Neural progenitor cell (in vitro differentiated cells): ENCODE measurements at regions not wholly inside any gene's neighbourhood (a gene's known extent, or its start where the extent isn't known, plus 50 kb on each side); places are given as distances from the start of the nearest gene placed in this dataset.
A peak's percentile ranks its signal among the peaks of the same experiment; 100 is the strongest.

Source experiments
- DNase-seq: peaks from one replicate; pipeline ENCODE4 v3.0.0-alpha.2; 2016; ENCODE audit warnings: low spot score
- H2AFZ ChIP-seq: fragments of 200-600 bp; sonication (generic); replicated peaks from 2 replicates; pipeline ENCODE4 v1.6.1; 2016; ENCODE audit warnings: antibody characterized with exemption
- H3F3A ChIP-seq: fragments of 200-600 bp; sonication (generic); 2 replicates; pipeline ENCODE4 v1.6.1; 2016; ENCODE audit warnings: antibody characterized with exemption, low read depth
- H3K27ac ChIP-seq: fragments of 200-600 bp; sonication (generic); 2 replicates; pipeline ENCODE4 v1.5.1; 2016; ENCODE audit warnings: mild to moderate bottlenecking
- H3K27me3 ChIP-seq: fragments of 200-600 bp; sonication (generic); 2 replicates; pipeline ENCODE4 v1.6.1; 2016; ENCODE audit warnings: mild to moderate bottlenecking, moderate library complexity
- H3K36me3 ChIP-seq: fragments of 200-600 bp; sonication (generic); 2 replicates; pipeline ENCODE4 v1.5.1; 2016
- H3K4me1 ChIP-seq: fragments of 200-600 bp; sonication (generic); 2 replicates; pipeline ENCODE4 v1.6.1; 2016; ENCODE audit warnings: mixed run types
- H3K4me2 ChIP-seq: fragments of 200-600 bp; sonication (generic); 2 replicates; pipeline ENCODE4 v1.6.1; 2016
- H3K4me3 ChIP-seq: fragments of 200-600 bp; sonication (generic); 2 replicates; pipeline ENCODE4 v1.5.1; 2016
- H3K79me2 ChIP-seq: fragments of 200-600 bp; sonication (generic); 2 replicates; pipeline ENCODE4 v1.6.1; 2016; ENCODE audit warnings: low read depth
- H3K9ac ChIP-seq: fragments of 200-600 bp; sonication (generic); 2 replicates; pipeline ENCODE4 v1.6.1; 2016
- H3K9me3 ChIP-seq: fragments of 200-600 bp; sonication (generic); 2 replicates; pipeline ENCODE4 v1.5.1; 2016; ENCODE audit warnings: low read depth
- H4K20me1 ChIP-seq: fragments of 200-600 bp; sonication (generic); 2 replicates; pipeline ENCODE4 v1.6.1; 2016; ENCODE audit warnings: low read depth
- H3K27ac Mint-ChIP-seq: 3 replicates; pipeline ENCODE4 v1.8.0; 2021; ENCODE audit warnings: mixed read lengths
- H3K27me3 Mint-ChIP-seq: 2 replicates; pipeline ENCODE4 v1.8.0; 2022; ENCODE audit warnings: low read depth, mild to moderate bottlenecking, inconsistent platforms, moderate library complexity, mixed read lengths; ENCODE audit not compliant: insufficient read depth
- H3K36me3 Mint-ChIP-seq: 3 replicates; pipeline ENCODE4 v1.8.0; 2021; ENCODE audit warnings: mixed read lengths
- H3K4me1 Mint-ChIP-seq: 3 replicates; pipeline ENCODE4 v1.8.0; 2021; ENCODE audit warnings: mixed read lengths
- H3K4me3 Mint-ChIP-seq: 3 replicates; pipeline ENCODE4 v1.8.0; 2021; ENCODE audit warnings: mild to moderate bottlenecking, moderate library complexity, mixed read lengths
- H3K9me3 Mint-ChIP-seq: 3 replicates; pipeline ENCODE4 v1.8.0; 2020; ENCODE audit warnings: mixed read lengths
- EZH2 ChIP-seq: fragments of 200-600 bp; sonication (generic); IDR thresholded peaks from 2 replicates; pipeline ENCODE4 v1.6.1; 2017; ENCODE audit warnings: antibody characterized with exemption, mild to moderate bottlenecking, moderate library complexity
- EZH2phosphoT487 ChIP-seq: fragments of 200-600 bp; sonication (generic); IDR thresholded peaks from 2 replicates; pipeline ENCODE4 v1.6.1; 2017; ENCODE audit warnings: antibody characterized with exemption
- TF ChIP-seq, protein P1 (sequence below): fragments of 200-600 bp; sonication (generic); IDR thresholded peaks from 2 replicates; pipeline ENCODE4 v1.5.1; 2017; ENCODE audit warnings: antibody characterized with exemption, mild to moderate bottlenecking

DNA sequence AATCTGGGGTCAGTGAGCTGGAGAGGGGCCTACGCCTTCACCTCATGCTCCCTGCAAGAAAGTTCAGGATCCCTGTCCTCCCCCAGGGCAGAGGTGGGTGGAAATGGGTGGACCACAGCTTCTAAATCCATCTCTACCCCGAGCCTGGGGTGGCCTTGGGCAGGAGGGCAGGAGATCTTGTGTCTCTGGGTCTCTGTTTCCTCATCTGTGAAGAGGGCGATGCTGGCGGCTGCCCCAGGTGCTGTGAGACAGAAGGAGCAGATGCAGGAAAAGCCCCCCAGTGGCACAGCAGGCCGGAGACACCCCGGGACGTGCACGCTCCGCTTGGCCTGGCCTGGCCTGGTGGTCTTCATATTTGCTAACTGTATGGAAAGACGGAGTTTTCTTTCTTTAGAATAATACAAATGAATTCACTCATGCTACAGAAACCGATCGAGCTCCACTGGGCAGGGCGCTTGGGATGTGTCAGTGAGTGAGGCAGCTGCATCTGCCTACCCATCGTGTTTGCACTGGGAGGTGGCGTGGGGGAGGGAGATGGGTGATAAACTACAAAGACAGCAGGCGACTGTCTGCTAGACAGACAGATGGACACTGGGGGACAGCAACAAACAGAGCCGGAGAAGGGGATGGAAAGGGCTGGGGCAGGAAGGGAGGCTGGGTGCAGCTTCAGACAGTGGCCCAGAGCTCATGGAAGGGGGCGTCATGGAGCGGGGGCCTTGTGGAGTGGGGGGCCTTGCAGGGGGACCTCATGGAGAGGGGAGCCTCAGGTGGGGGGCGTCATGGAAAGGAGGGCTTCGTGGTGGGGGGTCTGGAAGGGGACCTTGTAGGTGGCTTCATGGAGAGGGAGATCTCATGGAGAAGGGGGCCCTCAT is 136.2 kb downstream of the CPZ start:
- Histone ChIP-seq H3F3A (no peaks in the 10 kb centered on the region), H3K4me2 (no peak overlapping the region), H3K79me2 (no peaks in the 10 kb centered on the region), H4K20me1 (no peaks in the 10 kb centered on the region), H3K36me3 (no peaks in the 10 kb centered on the region), H3K9ac (no peak overlapping the region), H3K4me1 (no peaks in the 10 kb centered on the region), H3K27me3 (no peaks in the 10 kb centered on the region), H3K9me3 (no peaks in the 10 kb centered on the region), H3K27ac (no peak overlapping the region), H3K4me3 (no peak overlapping the region), H2AFZ (no peak overlapping the region)
- peaks cover 6% of the 10 kb centered on the region for H3K9me3 Mint-ChIP-seq
- no peak overlapping the region for H3K4me3 Mint-ChIP-seq
- H3K36me3 Mint-ChIP-seq: no peaks in the 10 kb centered on the region
- no peak for DNase-seq
- peaks cover 11% of the 10 kb centered on the region for H3K27me3 Mint-ChIP-seq
- peak overlapping the region; percentile 76 for H3K27ac Mint-ChIP-seq
- H3K4me1 Mint-ChIP-seq: no peaks in the 10 kb centered on the region
- TF ChIP-seq EZH2phosphoT487 (no peak), EZH2 (no peak)
- TF ChIP-seq, protein P1, sequence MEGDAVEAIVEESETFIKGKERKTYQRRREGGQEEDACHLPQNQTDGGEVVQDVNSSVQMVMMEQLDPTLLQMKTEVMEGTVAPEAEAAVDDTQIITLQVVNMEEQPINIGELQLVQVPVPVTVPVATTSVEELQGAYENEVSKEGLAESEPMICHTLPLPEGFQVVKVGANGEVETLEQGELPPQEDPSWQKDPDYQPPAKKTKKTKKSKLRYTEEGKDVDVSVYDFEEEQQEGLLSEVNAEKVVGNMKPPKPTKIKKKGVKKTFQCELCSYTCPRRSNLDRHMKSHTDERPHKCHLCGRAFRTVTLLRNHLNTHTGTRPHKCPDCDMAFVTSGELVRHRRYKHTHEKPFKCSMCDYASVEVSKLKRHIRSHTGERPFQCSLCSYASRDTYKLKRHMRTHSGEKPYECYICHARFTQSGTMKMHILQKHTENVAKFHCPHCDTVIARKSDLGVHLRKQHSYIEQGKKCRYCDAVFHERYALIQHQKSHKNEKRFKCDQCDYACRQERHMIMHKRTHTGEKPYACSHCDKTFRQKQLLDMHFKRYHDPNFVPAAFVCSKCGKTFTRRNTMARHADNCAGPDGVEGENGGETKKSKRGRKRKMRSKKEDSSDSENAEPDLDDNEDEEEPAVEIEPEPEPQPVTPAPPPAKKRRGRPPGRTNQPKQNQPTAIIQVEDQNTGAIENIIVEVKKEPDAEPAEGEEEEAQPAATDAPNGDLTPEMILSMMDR: no peak

DNA sequence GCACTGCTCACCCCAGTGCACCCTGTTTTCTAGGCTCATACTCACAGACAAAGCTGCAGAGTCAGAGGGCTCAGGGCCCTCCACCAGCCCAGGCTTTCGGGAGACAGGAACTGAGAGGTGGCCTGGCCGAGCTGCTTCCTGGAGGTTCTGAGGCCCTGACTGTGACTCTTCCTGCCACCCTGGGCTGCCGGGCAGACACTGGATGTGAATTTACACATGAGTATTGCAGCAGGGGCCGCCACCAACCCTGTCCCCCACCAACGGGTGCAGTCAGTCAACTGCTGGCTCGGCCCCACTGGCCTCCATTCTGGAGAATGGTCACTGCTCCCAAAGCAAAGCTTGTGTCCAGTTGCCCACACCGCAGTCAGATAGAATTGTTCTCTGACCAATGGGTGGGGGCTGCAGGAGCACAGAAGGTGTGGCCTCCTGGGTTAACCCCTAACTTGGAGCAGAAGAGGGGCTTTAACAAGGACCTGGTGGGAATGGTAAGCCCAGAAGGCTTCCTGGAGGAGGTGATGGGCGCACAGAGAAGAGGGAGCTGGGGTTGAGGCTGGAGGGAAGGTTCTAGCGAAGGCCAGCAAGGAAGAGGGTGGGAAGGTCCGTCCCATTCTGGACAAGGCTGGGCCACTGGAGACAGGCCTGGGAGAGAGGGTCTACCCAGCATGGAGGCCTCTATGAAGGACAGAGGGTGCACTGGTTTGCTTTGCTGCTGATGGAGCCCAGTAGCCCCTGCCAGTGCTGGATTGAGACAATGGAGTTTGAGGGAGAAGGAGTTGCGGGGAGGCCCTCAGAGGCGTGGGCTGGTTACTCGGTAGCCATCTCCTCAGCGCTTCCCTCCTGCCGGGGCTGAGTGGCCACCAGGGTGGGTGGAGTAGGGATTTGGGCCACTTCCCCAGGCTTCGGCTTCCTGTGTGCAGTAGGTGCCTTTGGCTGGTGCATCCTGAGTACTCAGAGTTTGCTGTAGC is 135.3 kb downstream of the CPZ start:
- Histone ChIP-seq H4K20me1 (no peaks in the 10 kb centered on the region), H3K27me3 (no peaks in the 10 kb centered on the region), H3K36me3 (no peaks in the 10 kb centered on the region), H3K4me2 (no peak overlapping the region), H3K79me2 (no peaks in the 10 kb centered on the region), H3K4me3 (no peak overlapping the region), H3F3A (no peaks in the 10 kb centered on the region), H3K27ac (no peak overlapping the region), H3K9me3 (no peaks in the 10 kb centered on the region), H3K4me1 (no peaks in the 10 kb centered on the region), H3K9ac (no peak overlapping the region), H2AFZ (no peak overlapping the region)
- Mint-ChIP-seq H3K27me3 (peaks cover 11% of the 10 kb centered on the region), H3K27ac (no peak overlapping the region), H3K36me3 (no peaks in the 10 kb centered on the region), H3K4me1 (no peaks in the 10 kb centered on the region), H3K4me3 (no peak overlapping the region), H3K9me3 (peaks cover 6% of the 10 kb centered on the region)
- TF ChIP-seq EZH2 (no peak), EZH2phosphoT487 (no peak)
- TF ChIP-seq, protein P1: no peak
- DNase-seq: no peak

GRCh38 chr4:8727131-8727530 is 134.6 kb downstream of the CPZ start:
- Mint-ChIP-seq H3K27me3 (peaks cover 8% of the 10 kb centered on the region), H3K27ac (peak overlapping the region; percentile 17), H3K4me3 (no peak overlapping the region), H3K9me3 (peaks cover 4% of the 10 kb centered on the region), H3K4me1 (no peaks in the 10 kb centered on the region), H3K36me3 (no peaks in the 10 kb centered on the region)
- Histone ChIP-seq H3K36me3 (no peaks in the 10 kb centered on the region), H2AFZ (no peak overlapping the region), H3K4me1 (no peaks in the 10 kb centered on the region), H3K27me3 (no peaks in the 10 kb centered on the region), H3K9me3 (no peaks in the 10 kb centered on the region), H3K4me2 (no peak overlapping the region), H3K79me2 (no peaks in the 10 kb centered on the region), H4K20me1 (no peaks in the 10 kb centered on the region), H3K9ac (no peak overlapping the region), H3F3A (no peaks in the 10 kb centered on the region), H3K4me3 (no peak overlapping the region), H3K27ac (no peak overlapping the region)
- TF ChIP-seq, protein P1: no peak
- no peak for TF ChIP-seq EZH2
- TF ChIP-seq EZH2phosphoT487: no peak
- DNase-seq: no peak
